HEK293 (cell line): ENCODE measurements at regions not wholly inside any gene's neighbourhood (a gene's known extent, or its start where the extent isn't known, plus 50 kb on each side); places are given as distances from the start of the nearest gene placed in this dataset.

ENCODE experiments used
- HOXA7 ChIP-seq: sonication (generic); formaldehyde crosslinking; IDR thresholded peaks from 2 replicates; pipeline ENCODE4 v1.8.1; 2022; ENCODE audit warnings: missing genetic modification reagents, borderline replicate concordance
- MZF1 ChIP-seq: fragments of 450-650 bp; formaldehyde crosslinking; IDR thresholded peaks from 2 replicates; pipeline ENCODE4 v1.5.1; 2017; ENCODE audit warnings: missing biosample characterization, missing genetic modification characterization, borderline replicate concordance
- TCF7L2 ChIP-seq: IDR thresholded peaks from 2 replicates; pipeline ENCODE4 v1.6.1; 2011; ENCODE audit warnings: low read depth, mild to moderate bottlenecking, inconsistent platforms, low read length, moderate library complexity, borderline replicate concordance
- ZBTB21 ChIP-seq: fragments of 450-650 bp; formaldehyde crosslinking; IDR thresholded peaks from 2 replicates; pipeline ENCODE4 v1.5.1; 2017; ENCODE audit warnings: missing biosample characterization, missing genetic modification characterization
- ZBTB49 ChIP-seq: fragments of 450-650 bp; formaldehyde crosslinking; IDR thresholded peaks from 2 replicates; pipeline ENCODE4 v1.5.1; 2016; ENCODE audit warnings: missing biosample characterization, missing genetic modification characterization, low read depth
- ZBTB8A ChIP-seq: fragments of 450-650 bp; formaldehyde crosslinking; IDR thresholded peaks from 2 replicates; pipeline ENCODE4 v1.5.1; 2016; ENCODE audit warnings: missing biosample characterization, missing genetic modification characterization
- ZNF19 ChIP-seq: fragments of 450-650 bp; formaldehyde crosslinking; IDR thresholded peaks from 2 replicates; pipeline ENCODE4; 2016; ENCODE audit warnings: missing biosample characterization, missing genetic modification characterization, low read depth
- ZNF280D ChIP-seq: fragments of 450-650 bp; formaldehyde crosslinking; IDR thresholded peaks from 2 replicates; pipeline ENCODE4 v1.5.1; 2016; ENCODE audit warnings: missing biosample characterization, missing genetic modification characterization
- ZNF654 ChIP-seq: fragments of 450-650 bp; formaldehyde crosslinking; IDR thresholded peaks from 2 replicates; pipeline ENCODE4 v1.5.1; 2016; ENCODE audit warnings: low read depth, missing biosample characterization, missing genetic modification characterization
- TF ChIP-seq, protein P1 (sequence below): fragments of 450-650 bp; formaldehyde crosslinking; IDR thresholded peaks from 2 replicates; pipeline ENCODE4 v1.5.1; 2016; ENCODE audit warnings: missing biosample characterization, missing genetic modification characterization

- TF ChIP-seq, protein P1, sequence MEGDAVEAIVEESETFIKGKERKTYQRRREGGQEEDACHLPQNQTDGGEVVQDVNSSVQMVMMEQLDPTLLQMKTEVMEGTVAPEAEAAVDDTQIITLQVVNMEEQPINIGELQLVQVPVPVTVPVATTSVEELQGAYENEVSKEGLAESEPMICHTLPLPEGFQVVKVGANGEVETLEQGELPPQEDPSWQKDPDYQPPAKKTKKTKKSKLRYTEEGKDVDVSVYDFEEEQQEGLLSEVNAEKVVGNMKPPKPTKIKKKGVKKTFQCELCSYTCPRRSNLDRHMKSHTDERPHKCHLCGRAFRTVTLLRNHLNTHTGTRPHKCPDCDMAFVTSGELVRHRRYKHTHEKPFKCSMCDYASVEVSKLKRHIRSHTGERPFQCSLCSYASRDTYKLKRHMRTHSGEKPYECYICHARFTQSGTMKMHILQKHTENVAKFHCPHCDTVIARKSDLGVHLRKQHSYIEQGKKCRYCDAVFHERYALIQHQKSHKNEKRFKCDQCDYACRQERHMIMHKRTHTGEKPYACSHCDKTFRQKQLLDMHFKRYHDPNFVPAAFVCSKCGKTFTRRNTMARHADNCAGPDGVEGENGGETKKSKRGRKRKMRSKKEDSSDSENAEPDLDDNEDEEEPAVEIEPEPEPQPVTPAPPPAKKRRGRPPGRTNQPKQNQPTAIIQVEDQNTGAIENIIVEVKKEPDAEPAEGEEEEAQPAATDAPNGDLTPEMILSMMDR, result no peak
- TF ChIP-seq MZF1 (no peak), TCF7L2 (no peak), ZNF280D (tag by site-specific recombination) (no peak), ZNF654 (tag by site-specific recombination) (no peak), ZNF19 (no peak), HOXA7 (CRISPR knock-in tag) (no peak), ZBTB8A (tag by site-specific recombination) (no peak), ZBTB21 (tag by site-specific recombination) (no peak), ZBTB49 (tag by site-specific recombination) (no peak)
Observed at GRCh38 chr3:168843481-168843880, 747.8 kb upstream of the GOLIM4 start.
